Esophagus (tissue), 2 donors: ENCODE measurements at regions not wholly inside any gene's neighbourhood (a gene's known extent, or its start where the extent isn't known, plus 50 kb on each side); places are given as distances from the start of the nearest gene placed in this dataset.
"Not testable (repeated sequence)": the region's sequence is repeated elsewhere in the genome, so short reads cannot be mapped to it uniquely, and the experiment has no call there.

Experiments
- H3K27ac ChIP-seq, 2 donors: one replicate each; pipeline ENCODE4 v1.5.1; 2013; ENCODE audit warnings: low read depth in 2 of 2, mild to moderate bottlenecking in 2 of 2, inconsistent platforms in 1 of 2, low read length in 1 of 2, moderate library complexity in 1 of 2
- H3K27me3 ChIP-seq, 2 donors: one replicate each; pipeline ENCODE4 v1.6.1; 2013; ENCODE audit warnings: low read length in 2 of 2, control low read depth in 1 of 2, mild to moderate bottlenecking in 1 of 2; ENCODE audit not compliant: insufficient read depth in 2 of 2, control insufficient read depth in 1 of 2
- H3K36me3 ChIP-seq, 2 donors: one replicate each; pipeline ENCODE4 v1.6.1; 2013; ENCODE audit warnings: low read length in 1 of 2; ENCODE audit not compliant: control insufficient read depth in 2 of 2, insufficient read depth in 2 of 2
- H3K4me1 ChIP-seq, 2 donors: one replicate each; pipeline ENCODE4 v1.6.1; 2013; ENCODE audit warnings: low read length in 1 of 2; ENCODE audit not compliant: control insufficient read depth in 2 of 2, insufficient read depth in 2 of 2
- H3K4me3 ChIP-seq, 2 donors: one replicate each; pipeline ENCODE4 v1.5.1; 2013; ENCODE audit warnings: low read length in 2 of 2, mild to moderate bottlenecking in 2 of 2, low read depth in 1 of 2, moderate library complexity in 1 of 2
- H3K9me3 ChIP-seq, 2 donors: one replicate each; pipeline ENCODE4 v1.6.1; 2013; ENCODE audit warnings: mild to moderate bottlenecking in 2 of 2, low read depth in 1 of 2, low read length in 1 of 2, moderate library complexity in 1 of 2; ENCODE audit not compliant: control insufficient read depth in 2 of 2, insufficient read depth in 1 of 2
- WGBS, 2 donors: extraction: QIAGEN DNeasy Blood & Tissue Kit; methylation state at CpG; one replicate each; pipeline ENCODE4 v1.1.7; 2013; 5-methylcytosine and 5-hydroxymethylcytosine counted together
- donor health status: healthy with polysubstance abuse.
- donor health status: Bipolar disorder and iron deficiency.

DNA sequence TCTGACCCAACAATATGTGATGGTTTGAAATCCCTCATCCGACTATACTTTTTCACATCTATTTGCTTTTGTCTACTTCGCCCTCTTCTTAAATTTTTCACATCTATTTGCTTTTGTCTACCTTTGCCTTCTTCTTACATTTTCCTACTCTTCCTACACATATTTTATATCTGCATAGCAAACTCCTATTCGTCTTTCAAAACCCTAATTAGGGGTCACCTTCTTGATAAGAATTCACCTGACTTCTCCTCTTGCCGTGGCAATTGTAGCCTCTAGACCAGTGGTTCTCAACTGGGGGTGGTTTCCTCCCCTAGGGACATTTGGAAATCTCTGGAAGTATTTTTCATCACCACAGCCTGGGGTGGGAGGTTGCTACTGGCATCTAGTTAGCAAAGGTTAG lies 607.4 kb downstream of the NTRK3 start:
- Histone ChIP-seq H3K36me3 (no peaks in the 10 kb centered on the region), H3K4me1 (no peaks in the 10 kb centered on the region), H3K27me3 (no peaks in the 10 kb centered on the region), H3K27ac (no peak overlapping the region), H3K9me3 (no peaks in the 10 kb centered on the region), H3K4me3 (no peak overlapping the region)
- WGBS, 2 donors: 84% methylated on average over 4 of the region's 4 CpGs

DNA sequence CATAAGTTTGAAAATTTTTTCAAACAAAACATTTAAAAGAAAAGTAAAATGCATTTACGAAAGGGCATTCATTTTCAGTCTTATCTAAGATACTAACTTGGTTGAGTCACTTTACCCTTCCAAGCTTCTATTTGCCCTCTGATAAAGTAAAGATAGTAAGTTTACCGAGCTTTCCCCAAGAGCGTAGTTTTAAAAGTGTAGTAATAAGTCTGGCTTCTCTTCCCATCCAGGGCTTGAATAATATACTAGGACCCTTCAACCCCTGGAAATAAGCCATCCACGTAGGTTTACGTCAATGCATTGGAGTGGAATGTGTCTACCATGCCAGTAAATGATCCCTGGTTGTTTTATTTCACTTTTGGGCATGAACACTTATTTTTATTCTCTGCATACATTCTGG lies 608.3 kb downstream of the NTRK3 start:
- no peaks in the 10 kb centered on the region for H3K36me3 ChIP-seq
- H3K4me3 ChIP-seq: no peak overlapping the region
- H3K4me1 ChIP-seq: no peaks in the 10 kb centered on the region
- no peaks in the 10 kb centered on the region for H3K9me3 ChIP-seq
- no peaks in the 10 kb centered on the region for H3K27me3 ChIP-seq
- 40 to 46% methylated on average over 5 of the region's 5 CpGs for WGBS, 2 donors
- no peak overlapping the region for H3K27ac ChIP-seq

DNA sequence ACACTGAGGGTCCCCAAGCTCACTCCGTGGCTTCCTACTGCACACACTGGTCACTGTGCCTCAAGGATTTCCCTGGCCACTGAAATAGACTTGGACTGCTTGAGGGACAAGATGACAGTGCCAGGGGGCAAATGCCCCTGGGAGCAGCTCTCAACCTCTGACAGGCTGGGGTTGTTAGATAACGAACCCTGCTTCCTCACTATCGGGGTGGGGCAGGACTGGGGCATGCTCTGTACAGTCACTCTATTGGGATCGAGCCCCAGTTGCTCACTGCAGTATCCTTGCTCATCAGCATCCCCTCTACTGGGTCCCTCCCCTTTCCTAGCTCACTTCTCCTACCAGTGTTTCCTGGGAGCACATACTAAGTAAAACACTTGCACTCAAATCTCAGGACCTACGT lies 610.8 kb downstream of the NTRK3 start:
- 68 to 70% methylated on average over 5 of the region's 5 CpGs for WGBS, 2 donors
- H3K4me1 ChIP-seq: no peaks in the 10 kb centered on the region
- no peaks in the 10 kb centered on the region for H3K36me3 ChIP-seq
- H3K4me3 ChIP-seq: no peak overlapping the region
- H3K9me3 ChIP-seq: no peaks in the 10 kb centered on the region
- no peaks in the 10 kb centered on the region for H3K27me3 ChIP-seq
- no peak overlapping the region for H3K27ac ChIP-seq

DNA sequence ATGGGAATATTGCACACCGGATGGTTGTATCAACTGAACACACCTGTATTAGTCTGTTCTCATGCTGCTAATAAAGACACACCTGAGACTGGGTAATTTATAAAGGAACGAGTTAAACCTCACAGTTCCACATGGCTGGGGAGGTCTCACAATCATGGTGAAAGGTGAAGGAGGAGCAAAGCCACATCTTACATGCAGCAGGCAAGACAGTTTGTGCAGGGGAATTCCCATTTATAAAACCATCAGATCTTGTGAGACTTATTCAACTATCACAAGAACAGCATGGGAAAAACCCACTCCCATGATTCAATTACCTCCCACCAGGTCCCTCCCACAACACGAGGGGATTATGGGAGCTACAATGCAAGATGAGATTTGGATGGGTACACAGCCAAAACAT lies 613.5 kb downstream of the NTRK3 start:
- not testable (repeated sequence) for H3K27ac ChIP-seq, H3K9me3 ChIP-seq, H3K36me3 ChIP-seq, H3K4me1 ChIP-seq, H3K4me3 ChIP-seq, H3K27me3 ChIP-seq
- WGBS, 2 donors: 63 to 65% methylated on average over 3 of the region's 3 CpGs

DNA sequence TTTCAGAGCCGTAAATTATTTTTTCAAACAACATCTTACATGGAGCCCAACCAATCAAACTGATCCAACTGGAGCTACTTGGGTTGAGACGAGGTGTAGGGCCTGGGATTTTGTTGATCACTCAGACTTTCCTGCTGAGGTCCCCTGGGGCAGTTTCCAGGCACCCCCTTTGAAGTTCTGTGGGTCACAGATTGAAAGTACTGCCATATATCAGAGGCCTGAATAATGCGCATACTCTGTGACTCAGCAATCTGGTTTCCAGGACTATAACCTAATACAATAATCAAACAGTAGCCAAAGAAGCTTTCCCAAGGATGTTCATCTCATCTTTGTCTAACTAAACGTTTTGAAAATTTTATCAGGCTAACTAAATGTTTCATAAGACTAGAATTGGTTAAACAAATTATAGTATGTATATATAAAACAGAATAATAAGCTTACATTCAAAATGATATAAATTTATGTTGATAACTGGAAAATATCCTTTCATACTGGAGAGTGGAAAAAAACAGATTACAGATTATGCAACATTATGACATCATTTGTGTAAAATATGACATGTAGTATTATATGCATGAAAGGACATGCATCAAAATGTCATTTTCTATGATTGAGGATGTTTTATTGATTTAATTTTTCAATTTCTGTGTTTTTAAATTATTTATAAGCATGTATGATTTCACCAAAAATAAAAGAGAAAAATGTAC lies 617.1 kb downstream of the NTRK3 start:
- H3K27ac ChIP-seq: no peak overlapping the region
- H3K9me3 ChIP-seq: no peaks in the 10 kb centered on the region
- no peaks in the 10 kb centered on the region for H3K4me1 ChIP-seq
- H3K27me3 ChIP-seq: no peaks in the 10 kb centered on the region
- WGBS, 2 donors: 56 to 62% methylated on average over 4 of the region's 4 CpGs
- H3K36me3 ChIP-seq: no peaks in the 10 kb centered on the region
- H3K4me3 ChIP-seq: no peak overlapping the region

DNA sequence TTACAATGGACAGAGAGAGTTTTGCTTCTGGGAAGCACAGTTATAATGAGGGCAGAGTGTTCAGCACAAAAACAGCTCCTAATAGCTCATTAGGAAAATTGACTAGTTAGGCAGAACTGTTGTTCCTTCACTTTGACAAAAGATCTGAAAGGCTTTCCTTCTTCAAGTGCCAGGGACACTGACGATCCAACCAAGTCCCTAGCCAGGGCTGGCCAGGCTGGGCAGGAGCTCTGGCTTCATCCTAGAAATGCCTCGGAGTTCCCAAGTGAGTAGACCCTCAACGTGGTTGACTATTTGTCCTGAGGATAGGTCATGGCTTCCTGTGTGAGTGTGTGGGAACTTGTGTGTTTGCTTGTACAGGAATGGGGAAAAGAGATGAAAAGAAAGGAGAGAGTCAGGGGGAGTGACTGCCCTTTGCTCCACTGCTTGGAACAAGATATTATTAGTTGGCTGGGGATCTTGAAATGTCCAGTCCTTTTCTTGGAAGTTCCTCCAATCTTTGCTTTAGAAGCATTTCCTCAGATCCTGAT lies 617.9 kb downstream of the NTRK3 start:
- 64 to 71% methylated on average over 3 of the region's 3 CpGs for WGBS, 2 donors
- Histone ChIP-seq H3K36me3 (no peaks in the 10 kb centered on the region), H3K27ac (no peak overlapping the region), H3K4me1 (no peaks in the 10 kb centered on the region), H3K4me3 (no peak overlapping the region), H3K27me3 (no peaks in the 10 kb centered on the region), H3K9me3 (no peaks in the 10 kb centered on the region)

DNA sequence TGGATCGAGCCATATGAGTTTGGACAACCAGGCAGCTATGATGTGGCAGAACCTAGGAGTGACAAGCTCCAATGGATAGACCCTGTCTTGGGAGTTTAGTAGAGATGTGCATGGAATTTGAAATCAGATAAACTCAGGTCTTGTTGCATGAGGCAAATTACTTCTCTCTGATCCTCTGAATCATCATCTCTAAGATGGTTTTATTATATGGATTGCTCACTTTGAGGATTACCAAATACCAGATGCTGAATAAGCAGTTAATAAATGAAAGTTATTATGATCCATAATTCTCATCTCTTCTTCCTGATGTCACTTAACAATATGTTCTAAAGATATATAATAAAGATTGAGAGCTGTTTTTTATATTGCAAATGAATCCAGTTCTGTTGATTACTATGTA lies 622.2 kb downstream of the NTRK3 start:
- H3K4me3 ChIP-seq: no peak overlapping the region
- H3K27ac ChIP-seq: no peak overlapping the region
- no peaks in the 10 kb centered on the region for H3K36me3 ChIP-seq
- H3K4me1 ChIP-seq: no peaks in the 10 kb centered on the region
- H3K9me3 ChIP-seq: no peaks in the 10 kb centered on the region
- H3K27me3 ChIP-seq: no peaks in the 10 kb centered on the region
- WGBS, 2 donors: 71 to 78% methylated on average over 1 of the region's 1 CpG

DNA sequence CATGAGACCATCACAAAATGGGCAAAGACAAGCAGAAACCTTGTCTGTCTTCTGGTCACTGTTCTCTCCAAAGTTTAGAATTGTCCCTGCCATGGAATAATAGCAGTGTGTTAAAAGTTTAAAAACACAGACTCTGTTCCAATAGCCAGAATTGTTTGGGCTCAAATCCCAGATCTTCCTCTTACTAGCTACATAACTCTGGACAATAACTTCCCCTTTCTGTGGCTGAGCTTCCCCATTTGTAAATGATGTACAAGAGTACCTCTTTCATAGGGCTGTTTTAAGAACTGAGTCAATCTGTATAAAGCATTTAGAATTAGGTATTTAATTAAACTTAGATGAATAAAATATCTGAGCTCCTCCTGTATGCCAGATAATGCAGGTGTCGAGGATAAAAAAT lies 623.0 kb downstream of the NTRK3 start:
- Histone ChIP-seq H3K4me1 (no peaks in the 10 kb centered on the region), H3K27ac (no peak overlapping the region), H3K36me3 (no peaks in the 10 kb centered on the region), H3K9me3 (no peaks in the 10 kb centered on the region), H3K4me3 (no peak overlapping the region), H3K27me3 (no peaks in the 10 kb centered on the region)
- 63 to 75% methylated on average over 1 of the region's 1 CpG for WGBS, 2 donors

DNA sequence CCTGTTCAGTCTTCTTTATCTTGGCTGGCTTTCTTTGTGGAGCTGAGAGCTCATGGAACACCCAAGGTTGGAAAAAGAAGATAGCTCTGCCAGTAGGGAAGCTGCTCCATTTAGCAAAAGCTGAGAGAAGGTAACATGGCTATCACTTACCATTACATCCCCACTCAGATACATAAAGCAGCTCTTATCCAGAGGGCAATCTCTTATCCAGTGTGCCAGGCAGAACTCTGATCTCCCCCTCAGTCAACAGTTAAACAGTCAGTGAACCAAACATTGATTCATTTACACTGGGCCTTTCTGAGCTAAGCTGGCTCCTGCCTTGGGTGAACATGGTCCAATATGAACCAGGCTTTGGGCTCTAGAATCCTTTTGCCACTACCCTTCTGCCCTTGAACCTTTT lies 624.2 kb downstream of the NTRK3 start:
- no peak overlapping the region for H3K4me3 ChIP-seq

DNA sequence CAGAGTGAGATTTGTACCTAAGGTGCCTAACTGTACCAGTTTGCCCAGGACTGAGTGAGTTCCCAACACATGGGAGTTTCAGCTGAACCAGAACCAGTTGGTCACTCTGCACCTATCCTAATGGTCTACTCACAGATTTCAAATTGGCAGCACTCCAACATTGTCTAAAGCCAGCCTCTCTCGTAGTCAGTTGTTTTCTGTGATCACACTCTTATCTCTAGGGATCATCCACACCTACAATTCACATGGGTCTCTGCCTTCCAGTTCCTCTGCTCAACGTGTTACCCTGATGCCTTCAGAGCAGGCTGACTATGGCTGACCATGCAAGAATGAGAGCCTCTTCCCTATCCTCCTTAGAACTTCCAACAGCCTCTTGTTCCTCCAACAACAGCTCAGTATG lies 624.8 kb downstream of the NTRK3 start:
- Histone ChIP-seq H3K9me3 (no peaks in the 10 kb centered on the region), H3K27me3 (no peaks in the 10 kb centered on the region), H3K4me3 (no peak overlapping the region), H3K4me1 (no peaks in the 10 kb centered on the region), H3K27ac (no peak overlapping the region), H3K36me3 (no peaks in the 10 kb centered on the region)
- WGBS, 2 donors: 27 to 45% methylated on average over 2 of the region's 2 CpGs

More for the DNA sequence above, 624.2 kb downstream of the NTRK3 start:
- Histone ChIP-seq H3K4me1 (no peaks in the 10 kb centered on the region), H3K9me3 (no peaks in the 10 kb centered on the region), H3K36me3 (no peaks in the 10 kb centered on the region), H3K27me3 (no peaks in the 10 kb centered on the region), H3K27ac (no peak overlapping the region)
